Liver (tissue), 8 donors: ENCODE measurements at regions not wholly inside any gene's neighbourhood (a gene's known extent, or its start where the extent isn't known, plus 50 kb on each side); places are given as distances from the start of the nearest gene placed in this dataset.

Source experiments
- DNase-seq: peaks from one replicate; pipeline ENCODE4 v3.0.0-alpha.2; 2017; ENCODE audit warnings: low spot score
- H3K27ac ChIP-seq, 2 donors: one replicate each; pipeline ENCODE4 v1.7.0; 2013; ENCODE audit warnings: inconsistent platforms in 2 of 2, low read length in 2 of 2, control low read depth in 1 of 2, low read depth in 1 of 2, mild to moderate bottlenecking in 1 of 2
- H3K27me3 ChIP-seq, 4 donors: one replicate each; pipeline versions ENCODE4 v1.6.1 to v1.7.0; 2013; ENCODE audit warnings: low read length in 3 of 4, inconsistent platforms in 1 of 4, mild to moderate bottlenecking in 1 of 4, moderate library complexity in 1 of 4; ENCODE audit not compliant: control insufficient read depth in 4 of 4, insufficient read depth in 4 of 4
- H3K36me3 ChIP-seq, 4 donors: one replicate each; pipeline versions ENCODE4 v1.6.1 to v1.7.0; 2013; ENCODE audit warnings: low read length in 3 of 4, mild to moderate bottlenecking in 3 of 4, low read depth in 1 of 4, moderate library complexity in 1 of 4; ENCODE audit not compliant: control insufficient read depth in 4 of 4, insufficient read depth in 3 of 4
- H3K4me1 ChIP-seq, 4 donors: one replicate each; pipeline versions ENCODE4 v1.6.1 to v1.7.0; 2013; ENCODE audit warnings: low read length in 3 of 4, mild to moderate bottlenecking in 3 of 4, moderate library complexity in 1 of 4; ENCODE audit not compliant: control insufficient read depth in 4 of 4, insufficient read depth in 4 of 4
- H3K4me3 ChIP-seq, 3 donors: one replicate each; pipeline versions ENCODE4 v1.6.1 to v1.7.0; 2013; ENCODE audit warnings: low read length in 3 of 3, control low read depth in 1 of 3, low read depth in 1 of 3, mild to moderate bottlenecking in 1 of 3
- H3K9ac ChIP-seq, 2 donors: one replicate each; pipeline ENCODE4 v1.7.0; 2013; ENCODE audit warnings: low read length in 2 of 2, mild to moderate bottlenecking in 2 of 2, moderate library complexity in 2 of 2, control low read depth in 1 of 2, low read depth in 1 of 2
- H3K9me3 ChIP-seq, 4 donors: one replicate each; pipeline versions ENCODE4 v1.6.1 to v1.7.0; 2013; ENCODE audit warnings: low read length in 3 of 4; ENCODE audit not compliant: control insufficient read depth in 4 of 4
- ATF3 ChIP-seq: IDR thresholded peaks from 2 replicates; pipeline ENCODE4 v1.6.1; 2016; ENCODE audit warnings: antibody characterized with exemption
- CTCF ChIP-seq: fragments of 150-350 bp; IDR thresholded peaks from 2 replicates; pipeline ENCODE4 v1.5.1; 2017; ENCODE audit warnings: improper control_type of control experiment, low read depth, low read length; ENCODE audit not compliant: missing input control
- EGR1 ChIP-seq, 2 donors: IDR thresholded peaks; 2 replicates each; pipeline ENCODE4 v1.6.1; 2016 to 2018; ENCODE audit warnings: antibody characterized with exemption in 2 of 2, low read depth in 2 of 2
- FOXA1 ChIP-seq: IDR thresholded peaks from 2 replicates; pipeline ENCODE4 v1.6.1; 2016; ENCODE audit warnings: antibody characterized with exemption
- FOXA2 ChIP-seq: IDR thresholded peaks from 2 replicates; pipeline ENCODE4 v1.6.1; 2016; ENCODE audit warnings: antibody characterized with exemption
- GABPA ChIP-seq, 2 donors: IDR thresholded peaks in 1 of 2; conservative IDR thresholded peaks in 1 of 2; 2 replicates each; pipeline ENCODE4 v1.6.1; 2016; ENCODE audit warnings: antibody characterized with exemption in 2 of 2, mild to moderate bottlenecking in 1 of 2, moderate library complexity in 1 of 2
- HNF4A ChIP-seq, 2 donors: conservative IDR thresholded peaks; 2 replicates each; pipeline ENCODE4 v1.6.1; 2016; ENCODE audit warnings: antibody characterized with exemption in 2 of 2, mild to moderate bottlenecking in 2 of 2
- JUND ChIP-seq, 2 donors: IDR thresholded peaks; 2 replicates each; pipeline ENCODE4 v1.6.1; 2016; ENCODE audit warnings: antibody characterized with exemption in 2 of 2
- NR2F2 ChIP-seq: IDR thresholded peaks from 2 replicates; pipeline ENCODE4 v1.6.1; 2016; ENCODE audit warnings: antibody characterized with exemption
- RAD21 ChIP-seq, 2 donors: IDR thresholded peaks; 2 replicates each; pipeline ENCODE4 v1.6.1; 2016; ENCODE audit warnings: antibody characterized with exemption in 2 of 2, mild to moderate bottlenecking in 2 of 2
- REST ChIP-seq: IDR thresholded peaks from 2 replicates; pipeline ENCODE4 v1.6.1; 2016; ENCODE audit warnings: antibody characterized with exemption, mild to moderate bottlenecking
- RXRA ChIP-seq, 2 donors: IDR thresholded peaks; 2 replicates each; pipeline ENCODE4 v1.6.1; 2017 to 2018; ENCODE audit warnings: antibody characterized with exemption in 2 of 2, mild to moderate bottlenecking in 1 of 2
- TAF1 ChIP-seq: conservative IDR thresholded peaks from 2 replicates; pipeline ENCODE4 v1.6.1; 2016; ENCODE audit warnings: antibody characterized with exemption, mild to moderate bottlenecking
- YY1 ChIP-seq: IDR thresholded peaks from 2 replicates; pipeline ENCODE4 v1.6.1; 2016; ENCODE audit warnings: antibody characterized with exemption, mild to moderate bottlenecking
- WGBS: extraction: QIAGEN DNeasy Blood & Tissue Kit; methylation state at CpG from one replicate; pipeline ENCODE4 v1.1.7; 2013; 5-methylcytosine and 5-hydroxymethylcytosine counted together
- TF ChIP-seq, protein P1 (sequence below): IDR thresholded peaks from 2 replicates; pipeline ENCODE4 v1.6.1; 2016; ENCODE audit warnings: antibody characterized with exemption
- donor health status: healthy.
- donor health status: healthy.
- donor health status: healthy.
- donor health status: healthy.
- donor health status: healthy.

GRCh38 chr18:10020171-10020570, 106.4 kb downstream of the VAPA start:
- no peak for DNase-seq
- WGBS = 50% methylated on average over 6 of the region's 6 CpGs
- H3K36me3 ChIP-seq = no peaks in the 10 kb centered on the region
- no peaks in the 10 kb centered on the region for H3K27me3 ChIP-seq
- no peak for TF ChIP-seq GABPA (IDR thresholded peaks at IDR 0.05 in 1 of 2, conservative IDR thresholded peaks at IDR 0.05 in 1 of 2)
- TF ChIP-seq FOXA2 = no peak
- no peak for TF ChIP-seq FOXA1
- no peak for TF ChIP-seq ATF3
- no peak for TF ChIP-seq RXRA (IDR thresholded peaks at IDR 0.05)
- no peak for TF ChIP-seq TAF1
- no peak for TF ChIP-seq CTCF
- TF ChIP-seq HNF4A (conservative IDR thresholded peaks at IDR 0.05) = no peak
- TF ChIP-seq, protein P1, sequence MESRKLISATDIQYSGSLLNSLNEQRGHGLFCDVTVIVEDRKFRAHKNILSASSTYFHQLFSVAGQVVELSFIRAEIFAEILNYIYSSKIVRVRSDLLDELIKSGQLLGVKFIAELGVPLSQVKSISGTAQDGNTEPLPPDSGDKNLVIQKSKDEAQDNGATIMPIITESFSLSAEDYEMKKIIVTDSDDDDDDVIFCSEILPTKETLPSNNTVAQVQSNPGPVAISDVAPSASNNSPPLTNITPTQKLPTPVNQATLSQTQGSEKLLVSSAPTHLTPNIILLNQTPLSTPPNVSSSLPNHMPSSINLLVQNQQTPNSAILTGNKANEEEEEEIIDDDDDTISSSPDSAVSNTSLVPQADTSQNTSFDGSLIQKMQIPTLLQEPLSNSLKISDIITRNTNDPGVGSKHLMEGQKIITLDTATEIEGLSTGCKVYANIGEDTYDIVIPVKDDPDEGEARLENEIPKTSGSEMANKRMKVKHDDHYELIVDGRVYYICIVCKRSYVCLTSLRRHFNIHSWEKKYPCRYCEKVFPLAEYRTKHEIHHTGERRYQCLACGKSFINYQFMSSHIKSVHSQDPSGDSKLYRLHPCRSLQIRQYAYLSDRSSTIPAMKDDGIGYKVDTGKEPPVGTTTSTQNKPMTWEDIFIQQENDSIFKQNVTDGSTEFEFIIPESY = no peak
- no peak for TF ChIP-seq RAD21 (IDR thresholded peaks at IDR 0.05)
- no peak overlapping the region for H3K9ac ChIP-seq
- no peaks in the 10 kb centered on the region for H3K4me1 ChIP-seq
- no peak overlapping the region for H3K27ac ChIP-seq
- no peaks in the 10 kb centered on the region for H3K9me3 ChIP-seq
- no peak overlapping the region for H3K4me3 ChIP-seq

- H3K27me3 ChIP-seq = no peaks in the 10 kb centered on the region
- TF ChIP-seq ATF3 (no peak), RXRA (IDR thresholded peaks at IDR 0.05) (no peak), FOXA2 (no peak), JUND (IDR thresholded peaks at IDR 0.05) (no peak), NR2F2 (no peak), HNF4A (conservative IDR thresholded peaks at IDR 0.05) (no peak), YY1 (no peak), EGR1 (IDR thresholded peaks at IDR 0.05; ENCODE audit: low read depth in 2 of 2) (no peak), CTCF (no peak), TAF1 (no peak), REST (no peak)
- no peaks in the 10 kb centered on the region for H3K4me1 ChIP-seq
- no peak overlapping the region for H3K9ac ChIP-seq
- DNase-seq = no peak
- WGBS = 92% methylated on average over 4 of the region's 4 CpGs
- H3K27ac ChIP-seq = no peak overlapping the region
- no peak overlapping the region for H3K4me3 ChIP-seq
- H3K9me3 ChIP-seq = no peaks in the 10 kb centered on the region
- H3K36me3 ChIP-seq = no peaks in the 10 kb centered on the region
Measured at GRCh38 chr18:10022365-10022764, 108.5 kb downstream of the VAPA start.
